Tibial artery (tissue), 4 donors: ENCODE measurements at regions not wholly inside any gene's neighbourhood (a gene's known extent, or its start where the extent isn't known, plus 50 kb on each side); places are given as distances from the start of the nearest gene placed in this dataset.

Source experiments
- DNase-seq, 2 donors: peaks; one replicate each; pipeline ENCODE4 v3.0.0-alpha.2; 2019
- H3K27ac ChIP-seq, 2 donors: fragments of 200-600 bp; sonication (generic) in 1 of 2; 1 replicate in 1 of 2; 2 replicates in 1 of 2; pipeline ENCODE4 v1.5.1; 2018 to 2019; ENCODE audit warnings: mild to moderate bottlenecking in 1 of 2
- H3K27me3 ChIP-seq, 2 donors: fragments of 200-600 bp; sonication (generic) in 1 of 2; one replicate each; pipeline versions ENCODE4 v1.5.1 to v1.6.0; 2016 to 2019
- H3K36me3 ChIP-seq, 3 donors: fragments of 200-600 bp; sonication (generic) in 2 of 3; one replicate each; pipeline ENCODE4 v1.5.1; 2016 to 2019; ENCODE audit warnings: mild to moderate bottlenecking in 2 of 3
- H3K4me1 ChIP-seq, 4 donors: fragments of 200-600 bp; sonication (generic) in 2 of 4; 1 replicate in 3 of 4; 2 replicates in 1 of 4; pipeline ENCODE4 v1.5.1; 2016 to 2019
- H3K4me3 ChIP-seq, 2 donors: fragments of 200-600 bp; sonication (generic) in 1 of 2; 1 replicate in 1 of 2; 2 replicates in 1 of 2; pipeline ENCODE4 v1.5.1; 2018 to 2019; ENCODE audit warnings: mild to moderate bottlenecking in 2 of 2
- H3K9me3 ChIP-seq, 3 donors: fragments of 200-600 bp; sonication (generic) in 1 of 3; one replicate each; pipeline ENCODE4 v1.5.1; 2016 to 2019
- intact Hi-C: fragments of 100-400 bp; cut with DNase I; formaldehyde crosslinking; loops from one replicate; pipeline ENCODE4 v1.15.0; 2023; ENCODE audit warnings: low total_unique reads
- TF ChIP-seq, protein P1 (sequence below), 2 experiments: fragments of 200-600 bp in 1 of 2; fragments of 450-650 bp in 1 of 2; IDR thresholded peaks; one replicate each; pipeline ENCODE4 v1.5.1; 2017 to 2019; ENCODE audit warnings: antibody characterized with exemption in 2 of 2, mild to moderate bottlenecking in 1 of 2, moderate library complexity in 1 of 2

DNA sequence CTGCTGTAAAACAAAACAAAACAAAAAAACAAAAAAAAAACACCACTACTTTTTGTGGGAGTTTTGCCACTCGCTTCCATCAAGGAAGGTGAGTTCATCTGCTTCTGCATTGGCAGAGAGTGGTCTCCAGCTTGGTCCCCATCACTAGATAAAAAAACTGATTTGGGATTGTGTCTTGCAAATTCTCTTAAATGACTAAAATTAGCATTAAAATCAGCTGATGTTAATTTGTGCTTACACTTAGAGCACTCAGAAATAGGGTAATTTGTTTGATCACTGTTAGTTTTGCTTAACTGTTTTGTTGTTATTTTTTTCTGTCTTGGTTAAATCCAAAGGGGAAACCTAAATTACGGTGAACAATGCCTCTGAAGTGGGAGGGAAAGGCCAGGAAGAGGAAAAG is 1048.0 kb downstream of the LRFN5 start:
- intact Hi-C loops = no loop called here
- no peaks in the 10 kb centered on the region for H3K36me3 ChIP-seq
- TF ChIP-seq, protein P1, sequence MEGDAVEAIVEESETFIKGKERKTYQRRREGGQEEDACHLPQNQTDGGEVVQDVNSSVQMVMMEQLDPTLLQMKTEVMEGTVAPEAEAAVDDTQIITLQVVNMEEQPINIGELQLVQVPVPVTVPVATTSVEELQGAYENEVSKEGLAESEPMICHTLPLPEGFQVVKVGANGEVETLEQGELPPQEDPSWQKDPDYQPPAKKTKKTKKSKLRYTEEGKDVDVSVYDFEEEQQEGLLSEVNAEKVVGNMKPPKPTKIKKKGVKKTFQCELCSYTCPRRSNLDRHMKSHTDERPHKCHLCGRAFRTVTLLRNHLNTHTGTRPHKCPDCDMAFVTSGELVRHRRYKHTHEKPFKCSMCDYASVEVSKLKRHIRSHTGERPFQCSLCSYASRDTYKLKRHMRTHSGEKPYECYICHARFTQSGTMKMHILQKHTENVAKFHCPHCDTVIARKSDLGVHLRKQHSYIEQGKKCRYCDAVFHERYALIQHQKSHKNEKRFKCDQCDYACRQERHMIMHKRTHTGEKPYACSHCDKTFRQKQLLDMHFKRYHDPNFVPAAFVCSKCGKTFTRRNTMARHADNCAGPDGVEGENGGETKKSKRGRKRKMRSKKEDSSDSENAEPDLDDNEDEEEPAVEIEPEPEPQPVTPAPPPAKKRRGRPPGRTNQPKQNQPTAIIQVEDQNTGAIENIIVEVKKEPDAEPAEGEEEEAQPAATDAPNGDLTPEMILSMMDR (IDR thresholded peaks at IDR 0.05) = no peak
- no peaks in the 10 kb centered on the region for H3K4me1 ChIP-seq
- no peak overlapping the region for H3K4me3 ChIP-seq
- no peaks in the 10 kb centered on the region for H3K9me3 ChIP-seq
- no peak for DNase-seq
- no peaks in the 10 kb centered on the region for H3K27me3 ChIP-seq
- H3K27ac ChIP-seq = no peak overlapping the region

GRCh38 chr14:42642787-42643186 is 1036.1 kb downstream of the LRFN5 start:
- H3K27me3 ChIP-seq = no peaks in the 10 kb centered on the region
- H3K9me3 ChIP-seq = no peaks in the 10 kb centered on the region
- no peak overlapping the region for H3K27ac ChIP-seq
- H3K4me1 ChIP-seq = no peaks in the 10 kb centered on the region
- no peaks in the 10 kb centered on the region for H3K36me3 ChIP-seq
- intact Hi-C loops = no loop called here
- TF ChIP-seq, protein P1 (IDR thresholded peaks at IDR 0.05) = no peak
- no peak for DNase-seq
- H3K4me3 ChIP-seq = no peak overlapping the region

GRCh38 chr14:42633504-42634095 is 1026.9 kb downstream of the LRFN5 start:
- TF ChIP-seq, protein P1 (IDR thresholded peaks at IDR 0.05) = no peak
- no peaks in the 10 kb centered on the region for H3K9me3 ChIP-seq
- H3K27me3 ChIP-seq = no peaks in the 10 kb centered on the region
- DNase-seq = no peak
- no peak overlapping the region for H3K27ac ChIP-seq
- H3K36me3 ChIP-seq = no peaks in the 10 kb centered on the region
- H3K4me1 ChIP-seq = no peaks in the 10 kb centered on the region
- intact Hi-C loops = no loop called here
- no peak overlapping the region for H3K4me3 ChIP-seq

DNA sequence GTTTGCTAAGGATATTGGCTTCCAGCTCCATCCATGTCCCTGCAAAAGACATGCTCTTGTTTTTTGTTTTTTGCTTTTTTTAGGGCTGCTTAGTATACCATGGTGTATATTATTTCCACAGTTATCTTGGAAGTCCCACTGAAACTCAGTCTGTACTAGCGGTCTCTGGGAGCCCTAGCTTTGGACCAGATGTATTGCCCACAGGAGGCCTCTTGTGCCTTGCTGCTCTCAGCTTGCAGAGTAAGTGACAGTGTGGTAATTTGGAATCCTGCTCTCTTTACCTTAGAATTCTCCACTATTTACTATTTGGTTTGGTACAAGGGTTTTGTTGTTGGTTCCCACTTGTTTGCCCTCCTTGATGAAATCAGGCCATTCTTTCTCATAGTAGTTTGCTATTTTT is 1022.9 kb downstream of the LRFN5 start:
- Histone ChIP-seq H3K36me3 (no peaks in the 10 kb centered on the region), H3K9me3 (no peaks in the 10 kb centered on the region), H3K4me3 (no peak overlapping the region), H3K27ac (no peak overlapping the region), H3K27me3 (no peaks in the 10 kb centered on the region), H3K4me1 (no peaks in the 10 kb centered on the region)
- DNase-seq = no peak
- intact Hi-C loops = no loop called here
- TF ChIP-seq, protein P1 (IDR thresholded peaks at IDR 0.05) = no peak

GRCh38 chr14:42628602-42629001 is 1021.9 kb downstream of the LRFN5 start:
- Histone ChIP-seq H3K27ac (no peak overlapping the region), H3K4me1 (no peaks in the 10 kb centered on the region), H3K27me3 (no peaks in the 10 kb centered on the region), H3K36me3 (no peaks in the 10 kb centered on the region), H3K9me3 (no peaks in the 10 kb centered on the region), H3K4me3 (no peak overlapping the region)
- no peak for DNase-seq
- TF ChIP-seq, protein P1 (IDR thresholded peaks at IDR 0.05) = no peak
- intact Hi-C loops = no loop called here

DNA sequence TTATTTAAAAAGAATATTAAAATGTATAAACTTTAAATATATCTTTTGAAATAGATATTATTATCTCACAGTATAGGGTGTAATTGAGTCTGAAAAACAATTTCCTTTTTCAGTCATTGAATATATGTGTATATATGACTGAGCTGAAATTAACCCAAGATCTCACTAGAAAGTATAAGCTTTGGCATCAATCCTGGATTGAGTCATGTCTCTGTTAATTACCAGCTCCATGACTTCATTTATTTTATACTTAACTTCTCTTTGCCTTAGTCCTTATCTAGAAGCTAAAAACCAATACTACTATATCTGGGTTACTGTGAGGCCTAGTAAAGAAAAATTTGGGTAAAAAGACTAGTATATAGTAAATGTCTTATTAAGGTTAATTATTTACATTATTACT is 1020.3 kb downstream of the LRFN5 start:
- TF ChIP-seq, protein P1 (IDR thresholded peaks at IDR 0.05) = no peak
- no peaks in the 10 kb centered on the region for H3K4me1 ChIP-seq
- DNase-seq = no peak
- intact Hi-C loops = no loop called here
- H3K36me3 ChIP-seq = no peaks in the 10 kb centered on the region
- H3K9me3 ChIP-seq = no peaks in the 10 kb centered on the region
- H3K27me3 ChIP-seq = no peaks in the 10 kb centered on the region
- H3K27ac ChIP-seq = no peak overlapping the region
- no peak overlapping the region for H3K4me3 ChIP-seq
